PC-9 (cell line): ENCODE measurements at regions not wholly inside any gene's neighbourhood (a gene's known extent, or its start where the extent isn't known, plus 50 kb on each side); places are given as distances from the start of the nearest gene placed in this dataset.

Source experiments
- BruUV-seq: library from RNA; stranded (reverse); fragments of 400-500 nt; replicated peaks from 2 replicates; lab custom pipeline; 2021; lab: Mats Ljungman, UMichigan
- CTCF ChIA-PET: fragments of 300-600 bp; sonication (Branson Sonifier 250); formaldehyde crosslinking; loops from one replicate; lab custom pipeline; 2022; ENCODE audit warnings: antibody characterized with exemption; lab: Charles Lee
- POLR2A ChIA-PET: fragments of 300-600 bp; sonication (Branson Sonifier 250); formaldehyde crosslinking; loops from one replicate; lab custom pipeline; 2022; ENCODE audit warnings: antibody characterized with exemption; ENCODE audit not compliant: unreplicated experiment; lab: Charles Lee
- DNase-seq, 2 experiments: peaks; one replicate each; pipeline versions ENCODE4 v3.0.0 to v3.0.0-alpha.2; 2015 to 2022; ENCODE audit warnings: mixed read lengths in 1 of 2
- H2AFZ ChIP-seq: fragments of 200-600 bp; sonication (generic); 2 replicates; pipeline ENCODE4 v1.8.1; 2017; ENCODE audit warnings: antibody characterized with exemption
- H3F3A ChIP-seq: fragments of 200-600 bp; sonication (generic); 2 replicates; pipeline ENCODE4 v1.8.1; 2017; ENCODE audit warnings: antibody characterized with exemption, mild to moderate bottlenecking, low read depth; ENCODE audit not compliant: insufficient read depth
- H3K27ac ChIP-seq: fragments of 200-600 bp; sonication (generic); 2 replicates; pipeline ENCODE4 v1.6.1; 2016; ENCODE audit warnings: mixed run types
- H3K27me3 ChIP-seq: fragments of 200-600 bp; sonication (generic); 2 replicates; pipeline ENCODE4 v1.6.1; 2016; ENCODE audit warnings: low read depth, mixed run types; ENCODE audit not compliant: insufficient read depth
- H3K36me3 ChIP-seq: fragments of 200-600 bp; sonication (generic); 2 replicates; pipeline ENCODE4 v1.6.1; 2016; ENCODE audit warnings: low read depth, mixed run types
- H3K4me1 ChIP-seq: fragments of 200-600 bp; sonication (generic); replicated peaks from 2 replicates; pipeline ENCODE4 v1.6.1; 2016; ENCODE audit warnings: mixed run types; ENCODE audit not compliant: insufficient read depth
- H3K4me2 ChIP-seq: fragments of 200-600 bp; sonication (generic); 2 replicates; pipeline ENCODE4 v1.6.1; 2017; ENCODE audit warnings: mixed run types
- H3K4me3 ChIP-seq: fragments of 200-600 bp; sonication (generic); 2 replicates; pipeline ENCODE4 v1.6.1; 2016; ENCODE audit warnings: mixed run types
- H3K79me2 ChIP-seq: fragments of 200-600 bp; sonication (generic); 2 replicates; pipeline ENCODE4 v1.6.1; 2017; ENCODE audit warnings: low read depth, mixed run types
- H3K9me2 ChIP-seq: fragments of 200-600 bp; sonication (generic); 2 replicates; pipeline ENCODE4 v1.8.1; 2017; ENCODE audit warnings: mild to moderate bottlenecking; ENCODE audit not compliant: insufficient read depth
- H3K9me3 ChIP-seq: fragments of 200-600 bp; sonication (generic); 2 replicates; pipeline ENCODE4 v1.8.1; 2016; ENCODE audit warnings: low read depth; ENCODE audit not compliant: insufficient read depth
- H4K20me1 ChIP-seq: fragments of 200-600 bp; sonication (generic); 2 replicates; pipeline ENCODE4 v1.8.1; 2017; ENCODE audit not compliant: insufficient read depth
- EZH2 ChIP-seq: fragments of 200-600 bp; sonication (generic); IDR thresholded peaks from 2 replicates; pipeline ENCODE4 v1.8.0; 2017; ENCODE audit warnings: antibody characterized with exemption, low read depth
- intact Hi-C: fragments of 100-400 bp; cut with micrococcal nuclease; formaldehyde crosslinking; loops from one replicate; pipeline ENCODE4 v1.10.0; 2022; ENCODE audit not compliant: unreplicated experiment
- TF ChIP-seq, protein P1 (sequence below): fragments of 200-600 bp; sonication (generic); conservative IDR thresholded peaks from 2 replicates; pipeline ENCODE4 v1.6.1; 2017; ENCODE audit warnings: mixed run types, antibody characterized with exemption, mild to moderate bottlenecking, moderate library complexity

DNA sequence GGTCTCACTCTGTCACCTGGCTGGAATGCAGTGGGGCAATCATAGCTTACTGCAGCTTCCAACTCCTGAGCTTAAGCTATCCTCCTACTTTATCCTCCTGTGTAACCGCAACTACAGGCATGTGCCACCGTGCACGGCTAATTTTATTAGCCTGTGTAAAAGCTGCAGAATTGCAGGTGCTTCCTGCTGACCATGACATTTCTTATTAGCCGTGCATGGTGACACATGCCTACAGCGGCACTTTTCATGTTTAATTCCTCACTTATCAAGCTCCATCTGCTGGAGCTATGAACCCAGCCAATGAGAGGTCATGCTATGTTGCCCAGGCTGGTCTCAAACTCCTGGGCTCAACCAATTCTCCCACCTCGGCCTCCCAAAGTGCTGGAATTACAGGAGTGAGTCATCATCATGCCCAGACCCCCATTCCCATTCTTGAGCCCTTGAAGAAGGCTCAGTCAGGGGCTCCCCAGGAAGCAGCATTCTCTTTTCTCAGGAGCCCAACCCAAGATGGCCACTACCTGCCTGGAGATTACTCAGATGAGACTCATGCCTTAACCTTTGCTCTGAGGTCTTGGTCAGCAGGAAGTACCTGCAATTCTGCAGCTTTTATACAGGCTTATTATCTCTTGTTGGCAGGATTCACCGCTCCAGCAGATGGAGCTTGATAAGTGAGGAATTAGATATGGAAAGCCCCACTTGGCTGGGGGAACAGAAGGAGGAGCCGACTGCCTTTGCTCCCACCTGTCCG lies 503.2 kb downstream of the MED13L start:
- Histone ChIP-seq H3K4me1 (no peaks in the 10 kb centered on the region), H2AFZ (no peak overlapping the region), H3K27me3 (no peaks in the 10 kb centered on the region), H3K4me2 (no peak overlapping the region), H3K27ac (no peak overlapping the region), H3K79me2 (no peaks in the 10 kb centered on the region), H4K20me1 (no peaks in the 10 kb centered on the region), H3F3A (no peaks in the 10 kb centered on the region), H3K36me3 (no peaks in the 10 kb centered on the region), H3K9me3 (no peaks in the 10 kb centered on the region), H3K9me2 (no peaks in the 10 kb centered on the region), H3K4me3 (no peak overlapping the region)
- TF ChIP-seq EZH2 = no peak
- TF ChIP-seq, protein P1, sequence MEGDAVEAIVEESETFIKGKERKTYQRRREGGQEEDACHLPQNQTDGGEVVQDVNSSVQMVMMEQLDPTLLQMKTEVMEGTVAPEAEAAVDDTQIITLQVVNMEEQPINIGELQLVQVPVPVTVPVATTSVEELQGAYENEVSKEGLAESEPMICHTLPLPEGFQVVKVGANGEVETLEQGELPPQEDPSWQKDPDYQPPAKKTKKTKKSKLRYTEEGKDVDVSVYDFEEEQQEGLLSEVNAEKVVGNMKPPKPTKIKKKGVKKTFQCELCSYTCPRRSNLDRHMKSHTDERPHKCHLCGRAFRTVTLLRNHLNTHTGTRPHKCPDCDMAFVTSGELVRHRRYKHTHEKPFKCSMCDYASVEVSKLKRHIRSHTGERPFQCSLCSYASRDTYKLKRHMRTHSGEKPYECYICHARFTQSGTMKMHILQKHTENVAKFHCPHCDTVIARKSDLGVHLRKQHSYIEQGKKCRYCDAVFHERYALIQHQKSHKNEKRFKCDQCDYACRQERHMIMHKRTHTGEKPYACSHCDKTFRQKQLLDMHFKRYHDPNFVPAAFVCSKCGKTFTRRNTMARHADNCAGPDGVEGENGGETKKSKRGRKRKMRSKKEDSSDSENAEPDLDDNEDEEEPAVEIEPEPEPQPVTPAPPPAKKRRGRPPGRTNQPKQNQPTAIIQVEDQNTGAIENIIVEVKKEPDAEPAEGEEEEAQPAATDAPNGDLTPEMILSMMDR = no peak
- BruUV-seq = no TSS peak
- intact Hi-C loops = no loop called here
- no peak for DNase-seq
- ChIA-PET CTCF (no interaction called here), POLR2A (no interaction called here)

DNA sequence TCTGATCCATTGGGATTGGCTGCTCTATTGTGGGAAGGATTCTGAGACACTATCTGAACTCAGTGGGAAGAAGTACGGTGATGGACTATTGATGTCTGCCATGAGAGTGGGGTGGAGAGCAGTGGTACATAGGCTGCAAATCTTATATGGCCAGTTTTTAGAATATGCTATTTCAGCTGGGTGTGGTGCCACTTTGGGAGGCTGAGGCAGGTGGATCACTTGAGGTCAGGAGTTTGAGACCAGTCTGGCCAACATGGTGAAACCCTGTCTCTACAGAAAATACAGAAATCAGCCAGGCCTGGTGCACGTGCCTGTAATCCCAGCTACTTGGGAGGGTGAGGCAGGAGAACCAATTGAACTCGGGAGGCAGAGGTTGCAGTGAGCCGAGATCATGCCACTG lies 505.9 kb downstream of the MED13L start:
- ChIA-PET CTCF (no interaction called here), POLR2A (no interaction called here)
- Histone ChIP-seq H3K9me3 (no peaks in the 10 kb centered on the region), H3K4me1 (no peaks in the 10 kb centered on the region), H3K27me3 (no peaks in the 10 kb centered on the region), H3K4me3 (no peak overlapping the region), H3F3A (no peaks in the 10 kb centered on the region), H2AFZ (no peak overlapping the region), H3K9me2 (no peaks in the 10 kb centered on the region), H3K4me2 (no peak overlapping the region), H3K79me2 (no peaks in the 10 kb centered on the region), H3K36me3 (no peaks in the 10 kb centered on the region), H3K27ac (no peak overlapping the region), H4K20me1 (no peaks in the 10 kb centered on the region)
- DNase-seq = no peak
- BruUV-seq = no TSS peak
- intact Hi-C loops = no loop called here
- TF ChIP-seq EZH2 = no peak
- TF ChIP-seq, protein P1 = no peak

DNA sequence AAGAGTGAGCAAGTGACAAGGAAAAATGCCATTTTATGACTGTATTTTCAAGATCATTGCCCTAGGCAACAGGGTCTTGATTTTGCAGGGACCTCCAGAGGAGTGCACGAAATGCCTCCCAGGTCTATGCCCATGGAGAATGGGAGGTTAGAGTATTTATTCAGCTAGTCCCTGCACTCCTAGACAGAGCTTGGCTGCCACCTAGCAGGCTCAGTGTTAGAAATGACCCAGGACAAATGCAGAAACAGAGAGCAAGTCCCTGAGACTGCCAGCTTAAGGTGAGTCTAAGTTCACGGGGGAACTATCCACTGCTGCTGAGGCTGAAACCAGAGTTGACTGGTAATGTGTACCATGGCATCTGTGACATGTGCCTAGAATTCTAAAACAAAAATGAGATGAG lies 506.4 kb downstream of the MED13L start:
- no peak for DNase-seq
- no peaks in the 10 kb centered on the region for H3K27me3 ChIP-seq
- no peaks in the 10 kb centered on the region for H3K79me2 ChIP-seq
- TF ChIP-seq, protein P1 = no peak
- no peak for TF ChIP-seq EZH2
- no peak overlapping the region for H3K4me3 ChIP-seq
- no peak overlapping the region for H3K27ac ChIP-seq
- POLR2A ChIA-PET = no interaction called here
- H3K9me3 ChIP-seq = no peaks in the 10 kb centered on the region
- CTCF ChIA-PET = no interaction called here
- H3F3A ChIP-seq = no peaks in the 10 kb centered on the region
- no peaks in the 10 kb centered on the region for H3K4me1 ChIP-seq
- no peaks in the 10 kb centered on the region for H4K20me1 ChIP-seq
- BruUV-seq = no TSS peak
- no peak overlapping the region for H2AFZ ChIP-seq
- no peaks in the 10 kb centered on the region for H3K9me2 ChIP-seq
- H3K36me3 ChIP-seq = no peaks in the 10 kb centered on the region
- H3K4me2 ChIP-seq = no peak overlapping the region
- intact Hi-C loops = no loop called here
